ENCODE measurements at regions not wholly inside any gene's neighbourhood (a gene's known extent, or its start where the extent isn't known, plus 50 kb on each side); places are given as distances from the start of the nearest gene placed in this dataset.

GRCh38 chr5:33166522-33166921 is 274.2 kb upstream of the TARS1 start:
- H3K36me3 ChIP-seq: no peaks in the 10 kb centered on the region
- DNase-seq (no peak), ATAC-seq (no peak)
- H3K4me3 ChIP-seq: no peak overlapping the region
- H3K9me3 ChIP-seq: peaks cover 0 to 41% of the 10 kb centered on the region in 2 donors
- TF ChIP-seq, protein P1, sequence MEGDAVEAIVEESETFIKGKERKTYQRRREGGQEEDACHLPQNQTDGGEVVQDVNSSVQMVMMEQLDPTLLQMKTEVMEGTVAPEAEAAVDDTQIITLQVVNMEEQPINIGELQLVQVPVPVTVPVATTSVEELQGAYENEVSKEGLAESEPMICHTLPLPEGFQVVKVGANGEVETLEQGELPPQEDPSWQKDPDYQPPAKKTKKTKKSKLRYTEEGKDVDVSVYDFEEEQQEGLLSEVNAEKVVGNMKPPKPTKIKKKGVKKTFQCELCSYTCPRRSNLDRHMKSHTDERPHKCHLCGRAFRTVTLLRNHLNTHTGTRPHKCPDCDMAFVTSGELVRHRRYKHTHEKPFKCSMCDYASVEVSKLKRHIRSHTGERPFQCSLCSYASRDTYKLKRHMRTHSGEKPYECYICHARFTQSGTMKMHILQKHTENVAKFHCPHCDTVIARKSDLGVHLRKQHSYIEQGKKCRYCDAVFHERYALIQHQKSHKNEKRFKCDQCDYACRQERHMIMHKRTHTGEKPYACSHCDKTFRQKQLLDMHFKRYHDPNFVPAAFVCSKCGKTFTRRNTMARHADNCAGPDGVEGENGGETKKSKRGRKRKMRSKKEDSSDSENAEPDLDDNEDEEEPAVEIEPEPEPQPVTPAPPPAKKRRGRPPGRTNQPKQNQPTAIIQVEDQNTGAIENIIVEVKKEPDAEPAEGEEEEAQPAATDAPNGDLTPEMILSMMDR (IDR thresholded peaks at IDR 0.05): no peak
- H3K4me1 ChIP-seq: no peaks in the 10 kb centered on the region
- intact Hi-C loops (cut with DNase I): no loop called here
- H3K27ac ChIP-seq: no peak overlapping the region
- H3K27me3 ChIP-seq: no peaks in the 10 kb centered on the region

DNA sequence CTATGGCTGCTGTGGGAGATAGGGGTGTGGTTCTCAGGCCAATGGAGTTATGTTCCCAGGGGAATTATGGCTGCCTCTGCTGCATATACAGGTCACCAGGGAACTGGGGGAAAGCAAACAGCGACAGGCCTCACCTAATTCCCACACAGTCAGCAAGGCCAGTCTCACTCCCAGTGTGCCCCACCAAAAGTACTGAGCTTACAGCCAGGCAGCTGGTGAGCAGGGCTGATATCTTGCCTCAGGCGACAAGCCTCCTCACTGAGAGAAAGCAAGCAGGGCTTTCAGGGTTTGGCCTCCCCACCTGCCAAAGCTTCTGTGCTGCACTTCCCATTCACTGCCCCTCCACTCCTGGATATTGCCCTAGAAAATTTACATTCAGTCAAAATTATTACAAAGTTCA is 273.8 kb upstream of the TARS1 start:
- Histone ChIP-seq H3K9me3 (peaks cover 0 to 39% of the 10 kb centered on the region in 2 donors), H3K36me3 (no peaks in the 10 kb centered on the region), H3K4me3 (no peak overlapping the region), H3K4me1 (no peaks in the 10 kb centered on the region), H3K27me3 (no peaks in the 10 kb centered on the region), H3K27ac (no peak overlapping the region)
- no peak for ATAC-seq
- TF ChIP-seq, protein P1 (IDR thresholded peaks at IDR 0.05): no peak
- DNase-seq: peak in 1 of 4 donors; percentile 20
- intact Hi-C loops (cut with DNase I): no loop called here

GRCh38 chr5:33167541-33167940 is 273.2 kb upstream of the TARS1 start:
- Histone ChIP-seq H3K9me3 (peaks cover 0 to 33% of the 10 kb centered on the region in 2 donors), H3K27ac (no peak overlapping the region), H3K4me1 (no peaks in the 10 kb centered on the region), H3K27me3 (no peaks in the 10 kb centered on the region), H3K36me3 (no peaks in the 10 kb centered on the region), H3K4me3 (no peak overlapping the region)
- intact Hi-C loops (cut with DNase I): no loop called here
- no peak for DNase-seq
- TF ChIP-seq, protein P1 (IDR thresholded peaks at IDR 0.05): no peak
- no peak for ATAC-seq

- Histone ChIP-seq H3K36me3 (no peaks in the 10 kb centered on the region), H3K27ac (no peak overlapping the region), H3K4me1 (no peaks in the 10 kb centered on the region), H3K4me3 (no peak overlapping the region), H3K27me3 (no peaks in the 10 kb centered on the region), H3K9me3 (peaks cover 0 to 26% of the 10 kb centered on the region in 2 donors)
- TF ChIP-seq, protein P1 (IDR thresholded peaks at IDR 0.05): no peak
- intact Hi-C loops (cut with DNase I): no loop called here
- DNase-seq (no peak), ATAC-seq (no peak)
Observed at GRCh38 chr5:33170411-33170810, 270.4 kb upstream of the TARS1 start.

- Histone ChIP-seq H3K27me3 (no peaks in the 10 kb centered on the region), H3K36me3 (no peaks in the 10 kb centered on the region), H3K27ac (no peak overlapping the region), H3K4me3 (no peak overlapping the region), H3K4me1 (no peaks in the 10 kb centered on the region), H3K9me3 (peaks cover 0 to 17% of the 10 kb centered on the region in 2 donors)
- DNase-seq: no peak
- intact Hi-C loops (cut with DNase I): no loop called here
- no peak for ATAC-seq
- TF ChIP-seq, protein P1 (IDR thresholded peaks at IDR 0.05): no peak
Observed at GRCh38 chr5:33174383-33174782, 266.4 kb upstream of the TARS1 start.
